Brain microvascular endothelial cell (primary cell): ENCODE measurements at regions not wholly inside any gene's neighbourhood (a gene's known extent, or its start where the extent isn't known, plus 50 kb on each side); places are given as distances from the start of the nearest gene placed in this dataset.

Experiments used
- DNase-seq: peaks from one replicate; pipeline ENCODE4 v3.0.0-alpha.2; 2020
- H3K27ac ChIP-seq: fragments of 250-450 bp; sonication (Bioruptor Pico); 2 replicates; pipeline ENCODE4 v1.5.1; 2020; ENCODE audit warnings: mild to moderate bottlenecking, moderate library complexity
- H3K27me3 ChIP-seq: fragments of 250-450 bp; sonication (Bioruptor Pico); replicated peaks from 2 replicates; pipeline ENCODE4 v1.5.1; 2020; ENCODE audit warnings: mild to moderate bottlenecking
- H3K36me3 ChIP-seq: fragments of 250-450 bp; sonication (Bioruptor Pico); replicated peaks from 2 replicates; pipeline ENCODE4 v1.5.1; 2020; ENCODE audit warnings: mild to moderate bottlenecking
- H3K4me3 ChIP-seq: 2 replicates; pipeline ENCODE4 v1.5.1; 2011; ENCODE audit warnings: low read depth, mild to moderate bottlenecking, control low read depth, low read length, moderate library complexity
- CTCF ChIP-seq: IDR thresholded peaks from 2 replicates; pipeline ENCODE4 v1.5.1; 2011; ENCODE audit warnings: low read depth, mild to moderate bottlenecking, moderate library complexity, low read length, control low read depth, inconsistent platforms; ENCODE audit errors: missing control alignments
- in situ Hi-C: cut with HindIII; loops from 2 replicates; pipeline ENCODE4 v1.10.0; 2017; ENCODE audit warnings: low sequenced_read_pairs, low pct_ligation_motif_present

- TF ChIP-seq CTCF, result no peak
- Histone ChIP-seq H3K4me3 (no peak overlapping the region), H3K36me3 (no peaks in the 10 kb centered on the region), H3K27ac (no peak overlapping the region), H3K27me3 (no peaks in the 10 kb centered on the region)
- in situ Hi-C loops, result no loop called here
- no peak for DNase-seq
Observed at GRCh38 chr3:177881351-177881750, 654.9 kb upstream of the KCNMB2 start.

DNA sequence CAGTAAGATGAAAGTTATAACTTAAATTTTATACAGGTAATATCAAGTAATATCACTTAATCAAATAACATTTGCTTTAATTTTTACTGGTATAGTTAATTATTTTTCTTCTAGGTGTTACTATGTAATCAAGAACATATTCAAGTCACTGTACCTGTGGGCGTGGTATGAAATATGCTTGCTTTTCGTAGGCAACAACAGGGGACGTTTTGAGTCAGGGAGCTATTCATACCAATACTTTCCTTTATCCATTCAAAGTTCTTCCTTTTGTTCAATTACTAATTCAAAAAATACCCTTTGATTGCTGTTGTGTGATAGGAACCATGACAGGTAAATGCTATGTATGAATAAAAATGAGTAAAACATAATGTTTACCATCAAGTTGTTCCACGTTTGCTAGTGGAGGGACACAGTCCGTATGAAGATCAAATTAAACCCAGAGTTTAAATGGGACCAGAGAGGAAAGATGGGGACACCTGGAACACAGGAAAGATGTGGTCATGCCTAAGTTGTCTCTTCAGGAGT lies 654.0 kb upstream of the KCNMB2 start:
- Histone ChIP-seq H3K27me3 (no peaks in the 10 kb centered on the region), H3K36me3 (no peaks in the 10 kb centered on the region), H3K27ac (no peak overlapping the region), H3K4me3 (no peak overlapping the region)
- no peak for DNase-seq
- in situ Hi-C loops, result no loop called here
- no peak for TF ChIP-seq CTCF

DNA sequence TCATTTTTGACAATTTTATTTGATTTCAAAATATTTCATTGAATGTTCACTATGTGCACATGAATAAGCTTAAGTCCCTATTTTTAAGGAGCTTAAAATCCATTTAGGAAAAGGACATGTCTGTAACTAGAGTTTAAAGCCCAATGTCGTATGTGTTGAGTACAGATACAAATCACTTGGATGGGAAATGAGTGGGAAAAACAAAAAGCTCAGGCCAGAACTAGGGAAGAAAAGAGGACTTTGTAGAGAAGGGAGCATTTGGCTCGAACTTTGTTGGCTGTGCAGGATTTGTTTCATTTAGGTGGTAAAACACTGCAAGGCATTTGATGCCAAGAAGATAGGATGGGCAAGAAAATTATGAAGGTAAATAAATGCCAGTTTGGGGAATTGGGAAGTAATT lies 653.1 kb upstream of the KCNMB2 start:
- Histone ChIP-seq H3K27ac (no peak overlapping the region), H3K36me3 (no peaks in the 10 kb centered on the region), H3K27me3 (no peaks in the 10 kb centered on the region), H3K4me3 (no peak overlapping the region)
- in situ Hi-C loops, result no loop called here
- no peak for TF ChIP-seq CTCF
- no peak for DNase-seq

DNA sequence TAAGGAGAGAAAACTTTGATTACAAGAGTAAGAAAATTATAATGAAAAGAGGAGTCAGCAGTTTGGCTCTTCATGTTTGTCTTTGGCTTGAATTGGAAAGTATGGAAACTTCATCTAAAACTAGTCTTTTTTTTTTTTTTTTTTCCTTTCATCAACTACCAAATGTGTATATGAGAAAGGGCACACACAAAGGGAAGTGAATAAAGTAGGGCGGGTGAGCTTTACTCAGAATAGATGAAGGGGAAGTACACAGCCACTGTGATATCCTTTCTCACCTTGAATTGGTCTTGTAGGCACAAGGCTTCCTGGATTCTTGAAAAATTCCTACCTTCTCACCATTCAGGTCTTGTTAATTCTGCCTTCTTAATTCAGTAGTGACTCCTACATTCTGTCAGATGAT lies 652.3 kb upstream of the KCNMB2 start:
- no peak for DNase-seq
- no peaks in the 10 kb centered on the region for H3K36me3 ChIP-seq
- no peak overlapping the region for H3K27ac ChIP-seq
- no peaks in the 10 kb centered on the region for H3K27me3 ChIP-seq
- in situ Hi-C loops, result no loop called here
- H3K4me3 ChIP-seq, result no peak overlapping the region
- no peak for TF ChIP-seq CTCF

GRCh38 chr3:177885063-177885462 lies 651.2 kb upstream of the KCNMB2 start:
- in situ Hi-C loops, result no loop called here

More at GRCh38 chr3:177885063-177885462, 651.2 kb upstream of the KCNMB2 start:
- TF ChIP-seq CTCF, result no peak
- Histone ChIP-seq H3K27ac (no peak overlapping the region), H3K27me3 (no peaks in the 10 kb centered on the region), H3K4me3 (no peak overlapping the region), H3K36me3 (no peaks in the 10 kb centered on the region)
- DNase-seq, result no peak
